Suprapubic skin (tissue), 4 donors: ENCODE measurements at regions not wholly inside any gene's neighbourhood (a gene's known extent, or its start where the extent isn't known, plus 50 kb on each side); places are given as distances from the start of the nearest gene placed in this dataset.

Experiments used
- DNase-seq, 2 donors: peaks; one replicate each; pipeline ENCODE4 v3.0.0-alpha.2; 2019; ENCODE audit warnings: low spot score in 2 of 2
- H3K27ac ChIP-seq: fragments of 200-600 bp; sonication (generic); one replicate; pipeline ENCODE4 v1.5.1; 2019
- H3K27me3 ChIP-seq: fragments of 200-600 bp; sonication (generic); one replicate; pipeline ENCODE4 v1.5.1; 2019
- H3K36me3 ChIP-seq: fragments of 200-600 bp; sonication (generic); one replicate; pipeline ENCODE4 v1.5.1; 2019
- H3K4me1 ChIP-seq: fragments of 200-600 bp; sonication (generic); one replicate; pipeline ENCODE4 v1.5.1; 2019
- H3K4me3 ChIP-seq: fragments of 200-600 bp; sonication (generic); one replicate; pipeline ENCODE4 v1.5.1; 2019; ENCODE audit warnings: mild to moderate bottlenecking
- H3K9me3 ChIP-seq: fragments of 200-600 bp; sonication (generic); one replicate; pipeline ENCODE4 v1.5.1; 2019
- EP300 ChIP-seq: sonication (generic); formaldehyde crosslinking; IDR thresholded peaks from one replicate; pipeline ENCODE4 v1.6.1; 2017; ENCODE audit warnings: antibody characterized with exemption
- POLR2A ChIP-seq, 2 donors: fragments of 450-650 bp; IDR thresholded peaks; one replicate each; pipeline ENCODE4 v1.6.1; 2017; ENCODE audit warnings: antibody characterized with exemption in 2 of 2, mild to moderate bottlenecking in 2 of 2, moderate library complexity in 2 of 2
- POLR2AphosphoS5 ChIP-seq, 3 donors: sonication (generic); formaldehyde crosslinking; IDR thresholded peaks; one replicate each; pipeline ENCODE4 v1.6.1; 2017; ENCODE audit warnings: antibody characterized with exemption in 3 of 3
- WGBS: methylation state at CpG from one replicate; pipeline ENCODE4 v1.1.5; 2018; 5-methylcytosine and 5-hydroxymethylcytosine counted together
- TF ChIP-seq, protein P1 (sequence below), 2 donors: fragments of 200-600 bp in 1 of 2; fragments of 450-650 bp in 1 of 2; sonication (generic) in 1 of 2; IDR thresholded peaks; one replicate each; pipeline ENCODE4 v1.5.1; 2016 to 2019; ENCODE audit warnings: antibody characterized with exemption in 2 of 2, mild to moderate bottlenecking in 1 of 2, moderate library complexity in 1 of 2

- no peak overlapping the region for H3K4me3 ChIP-seq
- 83% methylated on average over 3 of the region's 3 CpGs for WGBS
- no peaks in the 10 kb centered on the region for H3K9me3 ChIP-seq
- peaks cover 2% of the 10 kb centered on the region for H3K27me3 ChIP-seq
- no peak overlapping the region for H3K27ac ChIP-seq
- no peak for DNase-seq
- TF ChIP-seq EP300, result no peak
- TF ChIP-seq POLR2A (IDR thresholded peaks at IDR 0.05), result no peak
- TF ChIP-seq, protein P1, sequence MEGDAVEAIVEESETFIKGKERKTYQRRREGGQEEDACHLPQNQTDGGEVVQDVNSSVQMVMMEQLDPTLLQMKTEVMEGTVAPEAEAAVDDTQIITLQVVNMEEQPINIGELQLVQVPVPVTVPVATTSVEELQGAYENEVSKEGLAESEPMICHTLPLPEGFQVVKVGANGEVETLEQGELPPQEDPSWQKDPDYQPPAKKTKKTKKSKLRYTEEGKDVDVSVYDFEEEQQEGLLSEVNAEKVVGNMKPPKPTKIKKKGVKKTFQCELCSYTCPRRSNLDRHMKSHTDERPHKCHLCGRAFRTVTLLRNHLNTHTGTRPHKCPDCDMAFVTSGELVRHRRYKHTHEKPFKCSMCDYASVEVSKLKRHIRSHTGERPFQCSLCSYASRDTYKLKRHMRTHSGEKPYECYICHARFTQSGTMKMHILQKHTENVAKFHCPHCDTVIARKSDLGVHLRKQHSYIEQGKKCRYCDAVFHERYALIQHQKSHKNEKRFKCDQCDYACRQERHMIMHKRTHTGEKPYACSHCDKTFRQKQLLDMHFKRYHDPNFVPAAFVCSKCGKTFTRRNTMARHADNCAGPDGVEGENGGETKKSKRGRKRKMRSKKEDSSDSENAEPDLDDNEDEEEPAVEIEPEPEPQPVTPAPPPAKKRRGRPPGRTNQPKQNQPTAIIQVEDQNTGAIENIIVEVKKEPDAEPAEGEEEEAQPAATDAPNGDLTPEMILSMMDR (IDR thresholded peaks at IDR 0.05), result no peak
- TF ChIP-seq POLR2AphosphoS5 (IDR thresholded peaks at IDR 0.05), result no peak
- H3K4me1 ChIP-seq, result no peaks in the 10 kb centered on the region
- no peaks in the 10 kb centered on the region for H3K36me3 ChIP-seq
Observed at GRCh38 chr7:4436936-4437335, 245.2 kb upstream of the FOXK1 start.

GRCh38 chr7:4437916-4438315 lies 244.2 kb upstream of the FOXK1 start:
- Histone ChIP-seq H3K4me3 (no peak overlapping the region), H3K36me3 (no peaks in the 10 kb centered on the region), H3K27ac (no peak overlapping the region), H3K9me3 (no peaks in the 10 kb centered on the region), H3K4me1 (no peaks in the 10 kb centered on the region), H3K27me3 (peaks cover 2% of the 10 kb centered on the region)
- WGBS, result 54% methylated on average over 4 of the region's 4 CpGs
- TF ChIP-seq, protein P1 (IDR thresholded peaks at IDR 0.05), result no peak
- no peak for TF ChIP-seq EP300
- DNase-seq, result no peak

DNA sequence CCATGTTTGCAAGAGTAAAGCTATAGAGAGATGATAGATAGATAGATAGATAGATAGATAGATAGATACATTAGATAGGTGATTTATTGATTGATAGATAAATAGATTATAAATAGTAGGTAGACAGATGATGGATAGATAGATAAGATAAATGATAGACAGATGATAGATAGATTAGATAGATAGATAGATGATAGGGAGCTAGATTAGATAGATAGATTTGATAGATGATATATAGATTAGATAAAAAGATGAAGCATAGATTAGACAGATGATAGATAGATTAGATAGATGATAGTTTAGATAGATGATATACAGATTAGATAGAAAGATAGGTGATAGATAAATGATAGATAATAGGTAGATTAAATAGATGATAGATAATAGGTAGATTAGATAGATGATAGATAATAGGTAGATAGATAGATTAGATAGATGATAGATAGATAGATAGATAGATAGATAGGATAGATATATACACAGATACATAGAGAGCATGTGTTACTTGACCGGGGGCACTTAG lies 243.3 kb upstream of the FOXK1 start:
- no peaks in the 10 kb centered on the region for H3K4me1 ChIP-seq
- TF ChIP-seq, protein P1 (IDR thresholded peaks at IDR 0.05), result no peak
- TF ChIP-seq POLR2AphosphoS5 (IDR thresholded peaks at IDR 0.05) (no peak), EP300 (no peak), POLR2A (IDR thresholded peaks at IDR 0.05) (no peak)
- H3K4me3 ChIP-seq, result no peak overlapping the region
- H3K27me3 ChIP-seq, result peaks cover 2% of the 10 kb centered on the region
- H3K36me3 ChIP-seq, result no peaks in the 10 kb centered on the region
- no peak overlapping the region for H3K27ac ChIP-seq
- DNase-seq, result no peak
- 81% methylated on average over 1 of the region's 1 CpG for WGBS
- H3K9me3 ChIP-seq, result no peaks in the 10 kb centered on the region

DNA sequence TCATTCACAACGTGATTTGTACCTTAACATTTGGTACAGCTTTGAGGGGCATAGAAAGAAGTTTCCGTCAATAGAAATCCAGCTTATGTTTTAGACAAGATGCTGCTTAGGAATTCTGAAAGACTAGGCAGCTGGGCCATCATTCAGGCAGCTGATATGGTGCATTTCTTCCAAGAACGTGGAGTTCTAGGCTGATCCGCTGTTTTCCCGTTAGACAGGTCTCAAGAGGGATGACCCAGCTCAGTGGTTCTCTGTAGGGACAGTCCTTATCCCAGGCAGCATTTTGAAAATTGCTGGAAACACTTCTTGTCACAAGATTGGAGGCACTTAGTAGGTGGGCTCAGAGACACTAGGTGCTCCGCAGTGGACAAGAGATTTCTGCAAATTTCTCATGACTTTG lies 242.7 kb upstream of the FOXK1 start:
- no peaks in the 10 kb centered on the region for H3K9me3 ChIP-seq
- H3K27me3 ChIP-seq, result peaks cover 2% of the 10 kb centered on the region
- DNase-seq, result no peak
- no peak overlapping the region for H3K27ac ChIP-seq
- no peak overlapping the region for H3K4me3 ChIP-seq
- 77% methylated on average over 6 of the region's 6 CpGs for WGBS
- TF ChIP-seq, protein P1 (IDR thresholded peaks at IDR 0.05), result no peak
- TF ChIP-seq POLR2A (IDR thresholded peaks at IDR 0.05) (no peak), EP300 (no peak), POLR2AphosphoS5 (IDR thresholded peaks at IDR 0.05) (no peak)
- H3K36me3 ChIP-seq, result no peaks in the 10 kb centered on the region
- no peaks in the 10 kb centered on the region for H3K4me1 ChIP-seq

GRCh38 chr7:4444106-4444505 lies 238.0 kb upstream of the FOXK1 start:
- Histone ChIP-seq H3K36me3 (no peaks in the 10 kb centered on the region), H3K4me1 (no peaks in the 10 kb centered on the region), H3K27ac (no peak overlapping the region), H3K4me3 (no peak overlapping the region), H3K27me3 (no peaks in the 10 kb centered on the region), H3K9me3 (no peaks in the 10 kb centered on the region)
- TF ChIP-seq POLR2AphosphoS5 (IDR thresholded peaks at IDR 0.05), result no peak
- TF ChIP-seq POLR2A (IDR thresholded peaks at IDR 0.05), result no peak
- TF ChIP-seq EP300, result no peak
- TF ChIP-seq, protein P1 (IDR thresholded peaks at IDR 0.05), result no peak
- DNase-seq, result no peak
- WGBS, result 74% methylated on average over 1 of the region's 1 CpG
